Spleen (tissue), 7 donors: ENCODE measurements at regions not wholly inside any gene's neighbourhood (a gene's known extent, or its start where the extent isn't known, plus 50 kb on each side); places are given as distances from the start of the nearest gene placed in this dataset.

ENCODE experiments used
- POLR2A ChIP-seq, 3 donors: fragments of 450-650 bp; IDR thresholded peaks; one replicate each; pipeline ENCODE4 v1.5.1; 2017; ENCODE audit warnings: antibody characterized with exemption in 3 of 3, mild to moderate bottlenecking in 1 of 3
- POLR2AphosphoS5 ChIP-seq, 3 donors: sonication (generic); formaldehyde crosslinking; IDR thresholded peaks; one replicate each; pipeline ENCODE4 v1.5.1; 2017; ENCODE audit warnings: antibody characterized with exemption in 3 of 3
- TF ChIP-seq, protein P1 (sequence below), 11 experiments: fragments of 200-600 bp in 7 of 11; fragments of 450-650 bp in 4 of 11; sonication (generic) in 4 of 11; IDR thresholded peaks in 8 of 11; conservative IDR thresholded peaks in 3 of 11; 1 replicate in 7 of 11; 2 replicates in 4 of 11; pipeline versions ENCODE4 v1.4.0 to v1.8.0; 2016 to 2021; ENCODE audit warnings: antibody characterized with exemption in 11 of 11, inconsistent platforms in 4 of 11, mild to moderate bottlenecking in 1 of 11
- donor health status: DM: no; HTN: no; CAD: no; lungs with moderate emphysema.
- donor health status: DM: no; HTN: no; CAD: no.
- donor health status: DM: no; HTN: no; CAD: no.

DNA sequence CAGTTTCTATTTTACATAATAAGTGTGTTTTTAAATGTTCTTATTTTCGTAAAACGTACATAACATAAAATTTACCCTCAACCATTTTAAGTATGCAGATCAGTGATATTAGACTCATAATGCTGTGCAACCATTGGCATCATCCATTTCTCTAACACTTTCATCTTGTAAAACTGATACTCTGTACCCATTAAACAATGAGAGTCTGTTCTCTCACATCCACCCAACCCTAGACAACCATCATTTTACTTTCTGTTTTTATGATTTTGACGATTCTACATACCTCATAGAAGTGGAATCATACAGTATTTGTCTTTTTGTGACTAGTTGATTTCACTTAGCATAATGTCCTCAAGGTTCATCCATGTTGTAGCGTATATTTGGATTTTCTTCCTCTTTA is 140.4 kb downstream of the TINAG start:
- TF ChIP-seq, protein P1, sequence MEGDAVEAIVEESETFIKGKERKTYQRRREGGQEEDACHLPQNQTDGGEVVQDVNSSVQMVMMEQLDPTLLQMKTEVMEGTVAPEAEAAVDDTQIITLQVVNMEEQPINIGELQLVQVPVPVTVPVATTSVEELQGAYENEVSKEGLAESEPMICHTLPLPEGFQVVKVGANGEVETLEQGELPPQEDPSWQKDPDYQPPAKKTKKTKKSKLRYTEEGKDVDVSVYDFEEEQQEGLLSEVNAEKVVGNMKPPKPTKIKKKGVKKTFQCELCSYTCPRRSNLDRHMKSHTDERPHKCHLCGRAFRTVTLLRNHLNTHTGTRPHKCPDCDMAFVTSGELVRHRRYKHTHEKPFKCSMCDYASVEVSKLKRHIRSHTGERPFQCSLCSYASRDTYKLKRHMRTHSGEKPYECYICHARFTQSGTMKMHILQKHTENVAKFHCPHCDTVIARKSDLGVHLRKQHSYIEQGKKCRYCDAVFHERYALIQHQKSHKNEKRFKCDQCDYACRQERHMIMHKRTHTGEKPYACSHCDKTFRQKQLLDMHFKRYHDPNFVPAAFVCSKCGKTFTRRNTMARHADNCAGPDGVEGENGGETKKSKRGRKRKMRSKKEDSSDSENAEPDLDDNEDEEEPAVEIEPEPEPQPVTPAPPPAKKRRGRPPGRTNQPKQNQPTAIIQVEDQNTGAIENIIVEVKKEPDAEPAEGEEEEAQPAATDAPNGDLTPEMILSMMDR (IDR thresholded peaks at IDR 0.05 in 8 of 11, conservative IDR thresholded peaks at IDR 0.05 in 3 of 11): no peak
- no peak for TF ChIP-seq POLR2AphosphoS5 (IDR thresholded peaks at IDR 0.05)
- no peak for TF ChIP-seq POLR2A (IDR thresholded peaks at IDR 0.05)
